HL-60 (cell line): ENCODE measurements at regions not wholly inside any gene's neighbourhood (a gene's known extent, or its start where the extent isn't known, plus 50 kb on each side); places are given as distances from the start of the nearest gene placed in this dataset.

ENCODE experiments used
- POLR2AphosphoS5 ChIP-seq: IDR thresholded peaks from 2 replicates; pipeline ENCODE4 v1.6.1; 2012; ENCODE audit warnings: low read depth
- SPI1 ChIP-seq: IDR thresholded peaks from 2 replicates; pipeline ENCODE4 v1.6.1; 2012; ENCODE audit warnings: low read depth, mild to moderate bottlenecking, borderline replicate concordance
- TF ChIP-seq, protein P1 (sequence below): IDR thresholded peaks from one replicate; pipeline ENCODE4 v1.5.1; 2011; ENCODE audit warnings: low read length, control low read depth, inconsistent platforms; ENCODE audit not compliant: insufficient read depth
- TF ChIP-seq, protein P2 (sequence below): IDR thresholded peaks from 2 replicates; pipeline ENCODE4 v1.6.1; 2012; ENCODE audit warnings: low read depth; ENCODE audit not compliant: insufficient replicate concordance

DNA sequence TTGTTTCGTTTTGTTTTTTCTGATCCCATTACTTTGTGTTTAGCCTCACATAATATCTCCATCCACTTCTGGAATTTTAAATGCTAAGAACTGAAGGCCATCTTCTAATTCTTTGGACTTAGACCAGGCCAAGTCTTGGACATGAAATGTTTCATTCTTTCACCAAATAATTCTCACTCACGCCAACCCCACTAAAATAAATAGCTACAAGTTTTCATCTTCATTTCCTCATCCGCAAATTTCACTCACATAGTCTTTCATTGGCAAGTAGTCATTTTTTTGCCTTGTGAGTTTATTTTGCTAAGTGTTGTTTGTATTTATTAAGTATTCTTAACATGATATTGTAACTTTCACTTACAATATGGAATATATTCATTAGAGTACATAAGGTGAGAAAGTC lies 1188.6 kb upstream of the SEMA6A start:
- no peak for TF ChIP-seq POLR2AphosphoS5
- TF ChIP-seq, protein P1, sequence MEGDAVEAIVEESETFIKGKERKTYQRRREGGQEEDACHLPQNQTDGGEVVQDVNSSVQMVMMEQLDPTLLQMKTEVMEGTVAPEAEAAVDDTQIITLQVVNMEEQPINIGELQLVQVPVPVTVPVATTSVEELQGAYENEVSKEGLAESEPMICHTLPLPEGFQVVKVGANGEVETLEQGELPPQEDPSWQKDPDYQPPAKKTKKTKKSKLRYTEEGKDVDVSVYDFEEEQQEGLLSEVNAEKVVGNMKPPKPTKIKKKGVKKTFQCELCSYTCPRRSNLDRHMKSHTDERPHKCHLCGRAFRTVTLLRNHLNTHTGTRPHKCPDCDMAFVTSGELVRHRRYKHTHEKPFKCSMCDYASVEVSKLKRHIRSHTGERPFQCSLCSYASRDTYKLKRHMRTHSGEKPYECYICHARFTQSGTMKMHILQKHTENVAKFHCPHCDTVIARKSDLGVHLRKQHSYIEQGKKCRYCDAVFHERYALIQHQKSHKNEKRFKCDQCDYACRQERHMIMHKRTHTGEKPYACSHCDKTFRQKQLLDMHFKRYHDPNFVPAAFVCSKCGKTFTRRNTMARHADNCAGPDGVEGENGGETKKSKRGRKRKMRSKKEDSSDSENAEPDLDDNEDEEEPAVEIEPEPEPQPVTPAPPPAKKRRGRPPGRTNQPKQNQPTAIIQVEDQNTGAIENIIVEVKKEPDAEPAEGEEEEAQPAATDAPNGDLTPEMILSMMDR = no peak
- TF ChIP-seq SPI1 = no peak
- TF ChIP-seq, protein P2, sequence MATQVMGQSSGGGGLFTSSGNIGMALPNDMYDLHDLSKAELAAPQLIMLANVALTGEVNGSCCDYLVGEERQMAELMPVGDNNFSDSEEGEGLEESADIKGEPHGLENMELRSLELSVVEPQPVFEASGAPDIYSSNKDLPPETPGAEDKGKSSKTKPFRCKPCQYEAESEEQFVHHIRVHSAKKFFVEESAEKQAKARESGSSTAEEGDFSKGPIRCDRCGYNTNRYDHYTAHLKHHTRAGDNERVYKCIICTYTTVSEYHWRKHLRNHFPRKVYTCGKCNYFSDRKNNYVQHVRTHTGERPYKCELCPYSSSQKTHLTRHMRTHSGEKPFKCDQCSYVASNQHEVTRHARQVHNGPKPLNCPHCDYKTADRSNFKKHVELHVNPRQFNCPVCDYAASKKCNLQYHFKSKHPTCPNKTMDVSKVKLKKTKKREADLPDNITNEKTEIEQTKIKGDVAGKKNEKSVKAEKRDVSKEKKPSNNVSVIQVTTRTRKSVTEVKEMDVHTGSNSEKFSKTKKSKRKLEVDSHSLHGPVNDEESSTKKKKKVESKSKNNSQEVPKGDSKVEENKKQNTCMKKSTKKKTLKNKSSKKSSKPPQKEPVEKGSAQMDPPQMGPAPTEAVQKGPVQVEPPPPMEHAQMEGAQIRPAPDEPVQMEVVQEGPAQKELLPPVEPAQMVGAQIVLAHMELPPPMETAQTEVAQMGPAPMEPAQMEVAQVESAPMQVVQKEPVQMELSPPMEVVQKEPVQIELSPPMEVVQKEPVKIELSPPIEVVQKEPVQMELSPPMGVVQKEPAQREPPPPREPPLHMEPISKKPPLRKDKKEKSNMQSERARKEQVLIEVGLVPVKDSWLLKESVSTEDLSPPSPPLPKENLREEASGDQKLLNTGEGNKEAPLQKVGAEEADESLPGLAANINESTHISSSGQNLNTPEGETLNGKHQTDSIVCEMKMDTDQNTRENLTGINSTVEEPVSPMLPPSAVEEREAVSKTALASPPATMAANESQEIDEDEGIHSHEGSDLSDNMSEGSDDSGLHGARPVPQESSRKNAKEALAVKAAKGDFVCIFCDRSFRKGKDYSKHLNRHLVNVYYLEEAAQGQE = no peak
